ENCODE measurements at regions not wholly inside any gene's neighbourhood (a gene's known extent, or its start where the extent isn't known, plus 50 kb on each side); places are given as distances from the start of the nearest gene placed in this dataset.

- no peaks in the 10 kb centered on the region for H3K9me3 ChIP-seq
Observed at GRCh38 chr5:5570646-5571045, 148.2 kb downstream of the ICE1 start.

GRCh38 chr5:5564898-5565297, 142.4 kb downstream of the ICE1 start:
- no peaks in the 10 kb centered on the region for H3K27me3 ChIP-seq
- DNase-seq: no peak
- no peak overlapping the region for H3K27ac ChIP-seq
- TF ChIP-seq POLR2A (IDR thresholded peaks at IDR 0.05): no peak
- TF ChIP-seq, protein P1, sequence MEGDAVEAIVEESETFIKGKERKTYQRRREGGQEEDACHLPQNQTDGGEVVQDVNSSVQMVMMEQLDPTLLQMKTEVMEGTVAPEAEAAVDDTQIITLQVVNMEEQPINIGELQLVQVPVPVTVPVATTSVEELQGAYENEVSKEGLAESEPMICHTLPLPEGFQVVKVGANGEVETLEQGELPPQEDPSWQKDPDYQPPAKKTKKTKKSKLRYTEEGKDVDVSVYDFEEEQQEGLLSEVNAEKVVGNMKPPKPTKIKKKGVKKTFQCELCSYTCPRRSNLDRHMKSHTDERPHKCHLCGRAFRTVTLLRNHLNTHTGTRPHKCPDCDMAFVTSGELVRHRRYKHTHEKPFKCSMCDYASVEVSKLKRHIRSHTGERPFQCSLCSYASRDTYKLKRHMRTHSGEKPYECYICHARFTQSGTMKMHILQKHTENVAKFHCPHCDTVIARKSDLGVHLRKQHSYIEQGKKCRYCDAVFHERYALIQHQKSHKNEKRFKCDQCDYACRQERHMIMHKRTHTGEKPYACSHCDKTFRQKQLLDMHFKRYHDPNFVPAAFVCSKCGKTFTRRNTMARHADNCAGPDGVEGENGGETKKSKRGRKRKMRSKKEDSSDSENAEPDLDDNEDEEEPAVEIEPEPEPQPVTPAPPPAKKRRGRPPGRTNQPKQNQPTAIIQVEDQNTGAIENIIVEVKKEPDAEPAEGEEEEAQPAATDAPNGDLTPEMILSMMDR (IDR thresholded peaks at IDR 0.05): no peak
- no peaks in the 10 kb centered on the region for H3K4me1 ChIP-seq
- no peaks in the 10 kb centered on the region for H3K36me3 ChIP-seq
- H3K9me3 ChIP-seq: no peaks in the 10 kb centered on the region
- no peak overlapping the region for H3K4me3 ChIP-seq

More at GRCh38 chr5:5570646-5571045, 148.2 kb downstream of the ICE1 start:
- TF ChIP-seq POLR2A (IDR thresholded peaks at IDR 0.05): no peak
- TF ChIP-seq, protein P1 (IDR thresholded peaks at IDR 0.05): no peak
- Histone ChIP-seq H3K27ac (no peak overlapping the region), H3K36me3 (no peaks in the 10 kb centered on the region), H3K4me1 (no peaks in the 10 kb centered on the region), H3K4me3 (no peak overlapping the region), H3K27me3 (no peaks in the 10 kb centered on the region)
- DNase-seq: no peak

GRCh38 chr5:5560016-5560415, 137.5 kb downstream of the ICE1 start:
- Histone ChIP-seq H3K9me3 (no peaks in the 10 kb centered on the region), H3K27me3 (no peaks in the 10 kb centered on the region), H3K27ac (no peak overlapping the region), H3K4me3 (no peak overlapping the region), H3K4me1 (no peaks in the 10 kb centered on the region), H3K36me3 (no peaks in the 10 kb centered on the region)
- TF ChIP-seq, protein P1 (IDR thresholded peaks at IDR 0.05): no peak
- no peak for DNase-seq

DNA sequence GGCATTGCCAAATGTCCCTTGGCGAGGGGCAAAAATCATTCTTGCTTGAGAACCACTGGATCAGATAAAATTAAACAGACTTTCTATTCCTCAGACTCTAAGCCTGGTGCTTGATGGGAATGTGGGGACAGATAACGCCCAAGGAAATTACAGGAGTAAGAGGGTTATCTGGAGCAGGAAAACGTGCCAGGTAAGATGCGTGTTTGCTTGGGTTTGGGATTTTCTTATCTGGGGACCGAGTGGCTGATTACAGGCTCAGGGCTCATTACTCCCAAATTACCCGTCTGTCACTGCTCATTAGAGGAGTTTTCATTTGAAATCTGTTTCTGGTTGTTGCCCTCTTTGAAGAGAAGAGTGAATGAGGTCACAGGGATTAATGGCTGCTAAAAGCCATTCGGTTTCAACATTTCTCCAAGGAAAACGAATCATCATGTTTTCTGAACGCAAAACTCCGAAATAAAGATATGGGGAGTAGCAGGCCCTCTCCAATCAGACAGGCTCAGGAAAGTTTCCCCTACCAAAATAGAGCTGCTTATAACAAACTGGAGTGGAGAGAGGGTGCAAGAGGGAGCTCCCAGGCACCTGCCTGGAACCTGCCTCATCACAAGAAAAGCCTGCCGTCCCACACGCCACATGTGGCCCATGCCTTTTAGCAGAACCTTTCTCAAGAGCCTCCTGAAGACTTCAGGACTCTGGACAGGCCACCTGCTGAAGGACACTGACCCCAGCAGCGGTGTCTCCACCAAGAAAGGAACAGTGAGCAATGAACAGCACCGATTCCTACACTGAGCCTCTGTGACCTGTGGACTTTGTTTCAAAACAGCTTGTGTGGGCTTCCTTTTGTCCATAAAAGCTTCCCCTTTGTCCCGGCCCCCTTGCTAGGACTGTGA, 136.4 kb downstream of the ICE1 start:
- no peak for DNase-seq
- H3K4me1 ChIP-seq: no peaks in the 10 kb centered on the region
- no peak overlapping the region for H3K27ac ChIP-seq
- no peaks in the 10 kb centered on the region for H3K9me3 ChIP-seq
- TF ChIP-seq, protein P1 (IDR thresholded peaks at IDR 0.05): no peak
- TF ChIP-seq POLR2A (IDR thresholded peaks at IDR 0.05): no peak
- H3K4me3 ChIP-seq: no peak overlapping the region
- no peaks in the 10 kb centered on the region for H3K27me3 ChIP-seq
- no peaks in the 10 kb centered on the region for H3K36me3 ChIP-seq

GRCh38 chr5:5558102-5558501, 135.6 kb downstream of the ICE1 start:
- Histone ChIP-seq H3K4me3 (no peak overlapping the region), H3K27ac (no peak overlapping the region), H3K36me3 (no peaks in the 10 kb centered on the region), H3K9me3 (no peaks in the 10 kb centered on the region), H3K27me3 (no peaks in the 10 kb centered on the region), H3K4me1 (no peaks in the 10 kb centered on the region)
- no peak for TF ChIP-seq POLR2A (IDR thresholded peaks at IDR 0.05)
- TF ChIP-seq, protein P1 (IDR thresholded peaks at IDR 0.05): no peak
- DNase-seq: no peak

All from Peyer's patch (tissue), 4 donors.